HG02588 (cell line): ENCODE measurements at regions not wholly inside any gene's neighbourhood (a gene's known extent, or its start where the extent isn't known, plus 50 kb on each side); places are given as distances from the start of the nearest gene placed in this dataset.
"Not testable (repeated sequence)": the region's sequence is repeated elsewhere in the genome, so short reads cannot be mapped to it uniquely, and the experiment has no call there.

ENCODE experiments used
- ATAC-seq: cut with Tn5 transposase; IDR thresholded peaks from one replicate; pipeline ENCODE4 v1.9.1; 2021; ENCODE audit warnings: mild to moderate bottlenecking, moderate library complexity; ENCODE audit not compliant: unreplicated experiment

DNA sequence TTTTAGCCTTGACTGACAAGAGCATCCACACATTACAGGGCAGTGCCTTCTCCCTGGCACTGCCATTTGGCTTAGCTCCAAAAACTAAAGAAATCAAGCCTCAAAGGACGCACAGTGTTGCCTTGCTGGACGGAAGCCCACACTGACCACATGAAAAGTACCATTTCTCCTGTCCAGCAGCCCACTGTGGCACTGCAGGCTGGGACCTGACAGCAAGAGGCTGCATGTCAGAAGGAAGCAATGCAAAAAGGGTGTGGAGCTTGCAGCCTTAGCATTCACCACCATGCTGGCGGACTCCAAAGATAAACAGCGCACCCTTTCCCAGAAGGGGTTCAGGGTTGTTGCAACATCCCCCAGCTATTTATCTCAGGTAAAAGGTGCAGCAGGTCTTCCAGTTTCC lies 109.3 kb upstream of the BMAL1 start:
- ATAC-seq, result no peak

GRCh38 chr11:13169709-13170108 lies 107.9 kb upstream of the BMAL1 start:
- no peak for ATAC-seq

DNA sequence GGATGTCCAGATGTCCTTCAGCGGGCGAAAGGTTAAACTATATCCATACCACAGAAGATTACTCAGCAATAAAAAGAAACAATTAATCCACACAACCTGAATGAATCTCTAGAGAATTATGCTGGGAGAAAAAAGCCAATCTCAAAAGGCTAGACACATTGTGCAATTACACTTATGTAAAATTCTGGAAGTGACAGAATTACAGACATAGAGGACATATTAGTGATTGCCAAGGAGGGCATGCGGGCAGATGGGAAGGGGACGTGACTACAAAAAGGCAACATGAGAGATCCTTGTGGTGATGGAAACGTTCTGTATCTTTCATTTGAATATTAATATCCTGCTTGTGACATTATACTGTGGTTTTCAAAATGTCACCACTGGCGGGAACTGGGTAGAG lies 103.5 kb upstream of the BMAL1 start:
- no peak for ATAC-seq

- no peak for ATAC-seq
These were observed 94.3 kb upstream of the BMAL1 start for GRCh38 chr11:13183094-13183825.

DNA sequence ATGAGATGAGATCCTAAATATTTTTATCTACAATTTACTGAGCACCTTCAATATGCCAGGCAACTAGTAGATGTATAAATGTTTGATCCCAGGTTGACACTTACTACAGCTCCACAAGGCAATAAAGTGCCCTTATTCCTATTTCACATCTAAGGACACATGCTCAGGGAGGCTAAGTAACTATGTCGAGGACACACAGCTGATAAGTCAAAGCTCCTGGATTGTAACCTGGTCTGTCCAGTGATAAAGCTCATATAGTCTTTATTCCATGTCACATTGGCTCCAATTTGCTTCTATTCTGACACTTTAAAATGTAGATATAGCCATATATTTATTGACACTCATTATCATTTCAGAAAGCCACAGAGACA lies 93.8 kb upstream of the BMAL1 start:
- no peak for ATAC-seq

- no peak for ATAC-seq
These were observed 93.2 kb upstream of the BMAL1 start for GRCh38 chr11:13184295-13184794.

- no peak for ATAC-seq
These were observed 89.4 kb upstream of the BMAL1 start for GRCh38 chr11:13188179-13188578.

- ATAC-seq, result no peak
These were observed 87.8 kb upstream of the BMAL1 start for GRCh38 chr11:13189561-13190426.

DNA sequence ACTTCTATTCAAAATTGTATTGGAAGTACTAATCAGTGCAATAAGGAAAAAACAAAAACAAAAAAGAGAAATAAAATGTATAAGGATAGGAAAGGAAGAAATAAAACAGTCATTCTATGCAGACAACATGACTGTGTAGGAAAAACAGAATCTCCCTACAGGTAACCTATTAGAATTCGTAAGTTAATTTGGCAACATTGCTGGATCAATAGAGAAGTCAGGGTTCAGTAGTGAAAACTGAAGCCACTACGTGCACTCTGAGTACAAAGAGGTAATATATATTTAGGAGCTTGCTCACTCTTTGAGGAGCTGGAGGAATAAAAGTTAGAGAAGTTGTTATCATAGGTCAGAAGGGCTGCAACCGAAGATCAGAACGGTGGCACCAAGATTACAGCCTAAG lies 84.0 kb upstream of the BMAL1 start:
- ATAC-seq, result no peak

DNA sequence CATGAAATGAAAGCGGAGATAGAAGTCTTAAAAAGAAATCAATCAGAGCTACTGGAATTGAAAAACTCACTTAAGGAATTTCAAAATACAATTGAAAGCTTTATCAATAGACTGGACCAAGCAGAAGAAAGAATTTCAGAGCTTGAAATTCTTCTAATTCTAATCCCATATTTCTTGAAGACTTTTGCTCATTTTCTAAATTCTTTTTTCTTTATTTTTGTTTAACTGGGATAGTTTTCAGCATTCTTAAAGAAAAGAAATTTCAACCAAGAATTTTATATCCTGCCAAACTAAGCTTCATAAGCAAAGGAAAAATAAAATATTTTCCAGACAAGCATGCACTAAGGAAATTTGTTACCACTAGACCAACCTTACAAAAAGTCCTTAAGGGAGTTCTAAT lies 80.2 kb upstream of the BMAL1 start:
- ATAC-seq, result not testable (repeated sequence)

- peak; percentile 74 for ATAC-seq
These were observed 72.1 kb upstream of the BMAL1 start for GRCh38 chr11:13205486-13205885.

GRCh38 chr11:13206086-13206640 lies 71.4 kb upstream of the BMAL1 start:
- no peak for ATAC-seq

DNA sequence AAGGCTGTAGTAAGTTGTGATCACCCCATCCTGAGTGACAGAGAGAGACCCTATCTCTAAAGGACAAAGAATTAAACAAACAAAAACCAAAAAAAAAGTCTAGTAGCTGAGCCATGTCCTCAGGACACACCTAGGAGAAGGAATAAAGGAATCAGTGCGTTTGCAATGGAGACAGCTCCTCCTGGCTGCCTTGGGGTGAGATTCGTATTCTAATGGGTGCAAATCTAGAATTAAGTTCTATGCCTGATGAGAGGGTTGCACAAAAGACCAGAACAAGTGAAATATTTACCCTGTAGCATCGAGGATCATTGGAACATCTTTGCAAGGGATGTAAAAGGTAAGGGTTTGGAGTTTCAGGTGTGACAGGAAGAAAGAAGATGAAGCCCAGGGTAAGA lies 70.3 kb upstream of the BMAL1 start:
- ATAC-seq, result no peak

- ATAC-seq, result no peak
These were observed 69.7 kb upstream of the BMAL1 start for GRCh38 chr11:13207665-13208594.

- ATAC-seq, result no peak
These were observed 68.7 kb upstream of the BMAL1 start for GRCh38 chr11:13208921-13209320.

DNA sequence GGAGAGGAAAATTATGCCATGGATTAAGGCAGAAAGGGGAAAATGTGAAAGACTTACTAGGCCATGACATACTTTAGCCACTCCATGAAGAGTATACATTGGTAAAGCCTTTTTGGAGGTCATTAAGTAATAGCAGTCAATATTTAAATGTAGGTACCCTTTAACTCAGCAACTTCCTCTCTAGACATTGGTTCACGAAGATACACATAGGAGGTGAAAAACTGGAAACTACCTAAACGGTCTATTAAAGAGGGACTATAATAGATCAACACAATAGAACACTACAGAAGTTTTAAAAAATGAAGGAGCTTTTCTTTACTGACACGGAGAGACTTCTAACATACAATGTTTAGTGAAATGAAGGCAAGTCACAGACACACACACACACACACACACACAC lies 68.2 kb upstream of the BMAL1 start:
- ATAC-seq, result no peak

- ATAC-seq, result no peak
These were observed 67.2 kb upstream of the BMAL1 start for GRCh38 chr11:13210424-13210823.

DNA sequence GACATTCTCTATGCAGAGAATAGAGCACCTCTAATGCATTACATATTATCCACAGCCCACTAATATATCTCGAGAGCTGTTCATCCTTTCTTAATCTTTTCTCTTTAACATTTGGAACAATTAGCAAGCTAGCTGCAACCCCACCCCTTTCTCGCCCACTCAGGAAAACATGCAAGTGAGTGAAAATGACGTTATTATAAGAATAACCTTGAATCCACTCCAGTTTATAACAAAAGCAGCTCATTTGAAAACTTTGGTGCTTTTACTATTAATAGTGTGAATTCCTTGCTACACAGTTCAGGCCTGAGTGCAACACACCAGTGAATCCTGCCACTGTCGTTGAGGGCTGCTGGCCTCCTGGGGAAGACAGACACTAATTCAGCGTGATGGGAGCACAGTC lies 63.3 kb upstream of the BMAL1 start:
- no peak for ATAC-seq

GRCh38 chr11:13215149-13215548 lies 62.4 kb upstream of the BMAL1 start:
- ATAC-seq, result no peak

GRCh38 chr11:13216019-13216710 lies 61.4 kb upstream of the BMAL1 start:
- ATAC-seq, result no peak
